Esophagus squamous epithelium (tissue), 5 donors: ENCODE measurements at regions not wholly inside any gene's neighbourhood (a gene's known extent, or its start where the extent isn't known, plus 50 kb on each side); places are given as distances from the start of the nearest gene placed in this dataset.

Source experiments
- DNase-seq: peaks from one replicate; lab custom pipeline; 2025; lab: John Stamatoyannopoulos, UW
- H3K27ac ChIP-seq, 4 donors: fragments of 200-600 bp; sonication (generic); one replicate each; pipeline ENCODE4 v1.5.1; 2016 to 2019; ENCODE audit warnings: mild to moderate bottlenecking in 1 of 4
- H3K27me3 ChIP-seq, 4 donors: fragments of 200-600 bp; sonication (generic); 1 replicate in 3 of 4; 2 replicates in 1 of 4; pipeline versions ENCODE4 v1.5.1 to v1.6.0; 2017 to 2021; ENCODE audit warnings: antibody characterized with exemption in 1 of 4
- H3K36me3 ChIP-seq, 3 donors: fragments of 200-600 bp; sonication (generic); one replicate each; pipeline ENCODE4 v1.5.1; 2016 to 2019
- H3K4me1 ChIP-seq, 3 donors: fragments of 200-600 bp; sonication (generic); one replicate each; pipeline ENCODE4 v1.5.1; 2017 to 2019
- H3K4me3 ChIP-seq, 4 donors: fragments of 200-600 bp; sonication (generic); 1 replicate in 3 of 4; 2 replicates in 1 of 4; pipeline ENCODE4 v1.5.1; 2016 to 2019; ENCODE audit warnings: mild to moderate bottlenecking in 2 of 4, moderate library complexity in 1 of 4
- H3K9me3 ChIP-seq, 3 donors: fragments of 200-600 bp; sonication (generic); one replicate each; pipeline ENCODE4 v1.5.1; 2016 to 2019
- POLR2A ChIP-seq, 4 donors: fragments of 450-650 bp; IDR thresholded peaks; one replicate each; pipeline ENCODE4 v1.6.1; 2017; ENCODE audit warnings: antibody characterized with exemption in 4 of 4, mild to moderate bottlenecking in 4 of 4, moderate library complexity in 3 of 4
- WGBS, 2 donors: methylation state at CpG; one replicate each; pipeline ENCODE4 v1.1.5; 2018; 5-methylcytosine and 5-hydroxymethylcytosine counted together
- intact Hi-C: fragments of 100-400 bp; cut with DNase I; formaldehyde crosslinking; loops from one replicate; pipeline ENCODE4 v1.15.0; 2022
- TF ChIP-seq, protein P1 (sequence below), 6 experiments: fragments of 450-650 bp in 4 of 6; fragments of 200-600 bp in 2 of 6; sonication (generic) in 2 of 6; IDR thresholded peaks; one replicate each; pipeline ENCODE4 v1.5.1; 2016 to 2019; ENCODE audit warnings: antibody characterized with exemption in 6 of 6, mild to moderate bottlenecking in 4 of 6, moderate library complexity in 4 of 6
- donor health status: DM: yes; HTN: yes; CAD: no.

DNA sequence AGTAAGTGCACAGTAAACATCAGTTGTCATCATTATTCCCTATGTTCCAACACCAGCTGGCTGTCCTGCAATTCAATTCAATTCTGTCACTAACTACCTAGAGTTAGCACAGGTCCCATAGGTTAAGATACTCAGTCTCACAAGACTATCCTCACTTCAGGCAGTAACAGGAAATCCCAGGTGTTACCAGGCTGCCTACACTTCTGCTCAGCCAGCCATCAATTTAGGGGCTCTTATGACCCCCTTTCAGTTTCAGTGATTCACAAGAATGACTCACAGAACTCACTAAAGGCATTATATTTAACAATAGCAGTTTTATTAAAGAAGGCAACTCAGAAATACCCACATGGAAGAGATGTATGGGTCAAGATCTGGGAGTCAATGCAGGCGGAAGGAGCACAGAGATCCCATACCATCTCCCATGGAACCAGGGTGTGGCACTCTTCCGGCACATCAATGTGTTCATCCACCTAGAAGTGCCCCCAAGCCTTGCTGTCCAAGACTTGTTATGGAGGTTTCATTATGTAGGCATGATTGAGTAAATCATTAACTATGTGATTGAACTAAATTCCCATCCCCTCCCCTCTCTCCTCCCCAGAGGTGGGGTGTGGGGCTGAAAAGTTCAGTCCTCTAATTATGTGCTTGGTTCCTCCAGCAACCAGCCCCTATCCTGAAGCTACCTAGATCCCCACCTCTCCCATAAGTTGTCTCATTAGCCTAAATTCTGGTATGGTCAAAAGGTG is 120.8 kb upstream of the WSCD2 start:
- WGBS, 2 donors, result 61 to 80% methylated on average over 2 of the region's 2 CpGs
- no peaks in the 10 kb centered on the region for H3K4me1 ChIP-seq
- no peak for TF ChIP-seq POLR2A (IDR thresholded peaks at IDR 0.05)
- TF ChIP-seq, protein P1, sequence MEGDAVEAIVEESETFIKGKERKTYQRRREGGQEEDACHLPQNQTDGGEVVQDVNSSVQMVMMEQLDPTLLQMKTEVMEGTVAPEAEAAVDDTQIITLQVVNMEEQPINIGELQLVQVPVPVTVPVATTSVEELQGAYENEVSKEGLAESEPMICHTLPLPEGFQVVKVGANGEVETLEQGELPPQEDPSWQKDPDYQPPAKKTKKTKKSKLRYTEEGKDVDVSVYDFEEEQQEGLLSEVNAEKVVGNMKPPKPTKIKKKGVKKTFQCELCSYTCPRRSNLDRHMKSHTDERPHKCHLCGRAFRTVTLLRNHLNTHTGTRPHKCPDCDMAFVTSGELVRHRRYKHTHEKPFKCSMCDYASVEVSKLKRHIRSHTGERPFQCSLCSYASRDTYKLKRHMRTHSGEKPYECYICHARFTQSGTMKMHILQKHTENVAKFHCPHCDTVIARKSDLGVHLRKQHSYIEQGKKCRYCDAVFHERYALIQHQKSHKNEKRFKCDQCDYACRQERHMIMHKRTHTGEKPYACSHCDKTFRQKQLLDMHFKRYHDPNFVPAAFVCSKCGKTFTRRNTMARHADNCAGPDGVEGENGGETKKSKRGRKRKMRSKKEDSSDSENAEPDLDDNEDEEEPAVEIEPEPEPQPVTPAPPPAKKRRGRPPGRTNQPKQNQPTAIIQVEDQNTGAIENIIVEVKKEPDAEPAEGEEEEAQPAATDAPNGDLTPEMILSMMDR (IDR thresholded peaks at IDR 0.05), result no peak
- H3K36me3 ChIP-seq, result no peaks in the 10 kb centered on the region
- H3K27me3 ChIP-seq, result peaks cover 0 to 25% (median 0%) of the 10 kb centered on the region in 4 donors
- intact Hi-C loops, result no loop called here
- no peaks in the 10 kb centered on the region for H3K9me3 ChIP-seq
- no peak for DNase-seq
- H3K27ac ChIP-seq, result no peak overlapping the region
- H3K4me3 ChIP-seq, result no peak overlapping the region

DNA sequence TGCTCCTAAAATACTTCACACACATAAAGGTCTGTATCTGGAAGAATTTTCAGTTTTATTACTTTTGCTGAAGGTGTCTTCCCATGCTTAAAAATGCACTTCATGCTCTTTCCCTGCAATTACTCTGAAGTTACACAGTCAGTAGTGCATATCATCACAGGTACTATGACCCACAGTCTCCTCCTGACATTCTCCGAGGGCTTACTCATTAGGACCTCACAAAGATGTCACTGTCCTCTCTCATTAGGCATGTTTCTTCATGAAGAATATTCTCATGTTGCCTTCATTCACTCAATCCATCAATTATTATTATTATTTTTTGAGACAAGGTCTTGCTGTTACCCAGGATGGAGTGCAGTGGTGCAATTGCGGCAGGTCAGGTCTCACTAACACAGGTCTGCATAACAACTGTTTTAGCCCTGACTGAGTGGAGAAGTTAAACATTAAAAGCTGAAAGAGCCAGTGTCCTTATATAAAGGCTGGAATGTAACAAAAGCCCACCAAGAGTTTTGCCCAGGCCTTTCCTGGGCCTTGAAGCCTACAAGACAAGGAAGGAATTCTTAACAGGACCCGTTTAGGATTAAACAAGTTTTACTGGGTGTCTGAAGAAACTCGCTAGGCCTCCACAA is 119.5 kb upstream of the WSCD2 start:
- 50 to 58% methylated on average over 4 of the region's 4 CpGs for WGBS, 2 donors
- intact Hi-C loops, result no loop called here
- Histone ChIP-seq H3K36me3 (no peaks in the 10 kb centered on the region), H3K9me3 (no peaks in the 10 kb centered on the region), H3K27me3 (peaks cover 0 to 32% (median 0%) of the 10 kb centered on the region in 4 donors), H3K4me3 (no peak overlapping the region), H3K4me1 (no peaks in the 10 kb centered on the region), H3K27ac (no peak overlapping the region)
- DNase-seq, result no peak
- TF ChIP-seq POLR2A (IDR thresholded peaks at IDR 0.05), result no peak
- TF ChIP-seq, protein P1 (IDR thresholded peaks at IDR 0.05), result no peak

DNA sequence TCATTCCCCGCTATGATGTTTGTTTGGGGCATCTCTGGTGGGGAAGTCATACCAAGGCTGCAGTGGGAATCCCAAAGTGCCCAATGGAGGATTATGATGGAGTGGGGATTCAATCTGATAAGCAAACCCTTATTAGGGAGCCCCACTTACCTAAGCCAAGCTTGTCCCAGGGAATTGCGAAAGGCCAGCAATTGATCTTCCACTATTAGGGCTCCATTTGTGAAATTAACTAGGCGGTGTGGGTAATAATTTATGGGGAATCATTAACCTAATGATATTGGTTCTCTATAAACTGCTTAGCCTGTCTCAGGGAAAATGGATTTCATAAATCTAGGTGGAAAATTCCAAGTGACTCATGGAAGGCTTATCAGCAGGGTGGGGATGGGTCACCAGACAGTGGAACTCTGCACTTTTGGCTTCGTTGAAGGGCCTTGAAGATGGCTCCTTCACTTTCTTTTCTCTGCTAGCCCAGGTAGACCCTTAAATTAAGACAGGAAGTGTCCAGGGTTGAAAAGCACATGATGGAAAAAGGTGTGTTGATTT is 113.0 kb upstream of the WSCD2 start:
- intact Hi-C loops, result no loop called here
- Histone ChIP-seq H3K9me3 (no peaks in the 10 kb centered on the region), H3K4me1 (no peaks in the 10 kb centered on the region), H3K27ac (no peak overlapping the region), H3K27me3 (peaks cover 0 to 35% (median 0%) of the 10 kb centered on the region in 4 donors), H3K36me3 (no peaks in the 10 kb centered on the region), H3K4me3 (no peak overlapping the region)
- no peak for TF ChIP-seq POLR2A (IDR thresholded peaks at IDR 0.05)
- TF ChIP-seq, protein P1 (IDR thresholded peaks at IDR 0.05), result no peak
- no peak for DNase-seq
- 78 to 88% methylated on average over 4 of the region's 4 CpGs for WGBS, 2 donors

DNA sequence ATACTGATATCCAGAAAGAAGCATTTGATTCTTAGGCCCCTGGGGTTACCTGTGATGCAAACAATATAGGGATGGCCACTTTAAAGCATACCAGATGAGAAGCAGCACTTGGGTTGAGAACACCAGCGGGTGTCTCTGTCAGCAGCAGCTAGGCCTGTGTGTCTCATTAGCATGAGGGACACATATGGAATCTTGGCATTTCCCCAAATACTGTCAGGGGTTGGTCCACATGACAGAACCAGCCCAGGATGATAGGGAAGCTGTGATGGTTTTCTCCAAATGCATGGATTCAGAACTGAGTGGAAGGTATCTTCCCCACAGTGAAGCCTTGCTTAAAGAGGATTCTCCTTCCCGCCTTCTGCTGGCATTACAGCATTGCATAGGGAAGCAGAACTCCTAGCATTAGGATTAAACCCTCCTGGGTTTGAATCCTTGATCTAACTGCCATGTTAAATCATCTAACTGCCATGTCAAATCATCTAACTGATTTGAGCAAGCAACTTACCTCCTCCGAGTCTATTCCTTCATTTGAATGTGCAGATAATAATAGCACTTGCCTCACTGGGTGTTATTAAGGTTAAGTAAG is 111.5 kb upstream of the WSCD2 start:
- Histone ChIP-seq H3K4me3 (no peak overlapping the region), H3K9me3 (no peaks in the 10 kb centered on the region), H3K27me3 (peaks cover 0 to 30% (median 0%) of the 10 kb centered on the region in 4 donors), H3K27ac (no peak overlapping the region), H3K36me3 (no peaks in the 10 kb centered on the region), H3K4me1 (no peaks in the 10 kb centered on the region)
- DNase-seq, result no peak
- TF ChIP-seq, protein P1 (IDR thresholded peaks at IDR 0.05), result no peak
- TF ChIP-seq POLR2A (IDR thresholded peaks at IDR 0.05), result no peak
- 70 to 76% methylated on average over 3 of the region's 3 CpGs for WGBS, 2 donors
- intact Hi-C loops, result no loop called here

DNA sequence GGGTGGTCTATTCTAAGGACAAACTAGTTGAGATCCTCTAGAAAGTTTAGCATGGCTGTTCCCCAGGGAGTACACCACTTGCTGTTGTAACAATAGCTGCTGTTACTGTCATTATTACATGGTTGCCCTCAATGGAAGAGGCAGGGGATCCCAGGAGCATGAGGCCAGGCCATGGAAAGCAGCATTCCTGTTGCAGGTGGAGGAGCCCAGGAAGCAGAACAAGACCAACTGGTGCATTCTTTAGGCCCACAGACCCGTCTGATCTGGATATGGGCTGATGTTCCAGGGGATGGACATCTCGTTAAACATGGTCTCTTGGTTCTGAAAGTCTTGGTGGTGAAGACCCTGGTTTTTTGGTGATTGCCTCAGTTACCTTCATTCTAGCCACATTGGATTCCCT is 109.2 kb upstream of the WSCD2 start:
- no peaks in the 10 kb centered on the region for H3K4me1 ChIP-seq
- peaks cover 0 to 18% (median 0%) of the 10 kb centered on the region in 4 donors for H3K27me3 ChIP-seq
- no peak overlapping the region for H3K4me3 ChIP-seq
- H3K27ac ChIP-seq, result no peak overlapping the region
- H3K36me3 ChIP-seq, result no peaks in the 10 kb centered on the region
- 49 to 80% methylated on average over 1 to 2 of the region's 2 CpGs for WGBS, 2 donors
- no peak for DNase-seq
- TF ChIP-seq, protein P1 (IDR thresholded peaks at IDR 0.05), result no peak
- no peak for TF ChIP-seq POLR2A (IDR thresholded peaks at IDR 0.05)
- no peaks in the 10 kb centered on the region for H3K9me3 ChIP-seq
- intact Hi-C loops, result no loop called here
